ENCODE measurements at regions not wholly inside any gene's neighbourhood (a gene's known extent, or its start where the extent isn't known, plus 50 kb on each side); places are given as distances from the start of the nearest gene placed in this dataset.

DNA sequence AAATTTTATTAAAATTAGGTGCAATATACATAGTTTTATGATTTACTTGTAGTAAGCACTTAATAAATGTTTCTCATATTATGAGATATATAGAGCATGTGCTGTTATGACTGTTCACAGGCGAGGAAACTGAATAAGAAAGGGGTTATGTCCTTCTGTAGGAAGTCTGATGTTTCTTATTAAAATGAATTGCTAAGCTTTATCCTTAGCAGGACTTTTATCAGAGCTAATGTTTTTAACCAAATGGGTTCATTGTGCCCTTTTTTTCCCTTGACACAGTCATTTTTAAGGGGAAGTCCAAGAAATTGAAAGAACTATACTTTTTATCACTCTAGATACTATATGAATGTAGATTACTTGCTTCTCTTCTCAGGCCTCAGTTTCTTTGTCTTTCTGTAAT, 285.2 kb downstream of the PTPRC start:
- Histone ChIP-seq H3K9me3 (no peaks in the 10 kb centered on the region), H3K27me3 (no peaks in the 10 kb centered on the region), H3K36me3 (no peaks in the 10 kb centered on the region), H3K4me1 (no peaks in the 10 kb centered on the region), H3K27ac (no peak overlapping the region), H3K4me3 (no peak overlapping the region)
- 90% methylated on average over 1 of the region's 1 CpG for WGBS
- no peak for DNase-seq (ENCODE audit: low spot score in 2 of 2)
- TF ChIP-seq POLR2AphosphoS5 (IDR thresholded peaks at IDR 0.05) (no peak), EP300 (IDR thresholded peaks at IDR 0.05) (no peak), POLR2A (IDR thresholded peaks at IDR 0.05) (no peak)
- TF ChIP-seq, protein P1, sequence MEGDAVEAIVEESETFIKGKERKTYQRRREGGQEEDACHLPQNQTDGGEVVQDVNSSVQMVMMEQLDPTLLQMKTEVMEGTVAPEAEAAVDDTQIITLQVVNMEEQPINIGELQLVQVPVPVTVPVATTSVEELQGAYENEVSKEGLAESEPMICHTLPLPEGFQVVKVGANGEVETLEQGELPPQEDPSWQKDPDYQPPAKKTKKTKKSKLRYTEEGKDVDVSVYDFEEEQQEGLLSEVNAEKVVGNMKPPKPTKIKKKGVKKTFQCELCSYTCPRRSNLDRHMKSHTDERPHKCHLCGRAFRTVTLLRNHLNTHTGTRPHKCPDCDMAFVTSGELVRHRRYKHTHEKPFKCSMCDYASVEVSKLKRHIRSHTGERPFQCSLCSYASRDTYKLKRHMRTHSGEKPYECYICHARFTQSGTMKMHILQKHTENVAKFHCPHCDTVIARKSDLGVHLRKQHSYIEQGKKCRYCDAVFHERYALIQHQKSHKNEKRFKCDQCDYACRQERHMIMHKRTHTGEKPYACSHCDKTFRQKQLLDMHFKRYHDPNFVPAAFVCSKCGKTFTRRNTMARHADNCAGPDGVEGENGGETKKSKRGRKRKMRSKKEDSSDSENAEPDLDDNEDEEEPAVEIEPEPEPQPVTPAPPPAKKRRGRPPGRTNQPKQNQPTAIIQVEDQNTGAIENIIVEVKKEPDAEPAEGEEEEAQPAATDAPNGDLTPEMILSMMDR (IDR thresholded peaks at IDR 0.05), result no peak

DNA sequence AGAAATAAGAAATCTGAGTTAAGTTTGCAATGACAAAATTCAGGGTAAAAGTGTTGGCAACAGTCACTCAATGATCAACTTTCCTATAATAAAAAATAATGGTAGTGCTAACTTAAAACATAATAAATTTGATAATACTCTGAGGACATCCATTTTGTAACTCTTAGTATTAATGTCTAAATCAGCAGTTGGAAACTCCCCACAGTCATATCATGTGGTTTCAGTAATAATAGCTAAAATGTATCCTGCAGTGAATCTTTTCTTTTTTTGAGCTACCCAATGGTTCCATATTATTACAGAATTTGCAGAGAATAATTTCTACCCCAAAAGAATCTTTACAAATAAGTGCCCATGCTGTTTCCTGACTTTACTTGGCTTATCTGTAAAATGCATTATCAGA, 286.7 kb downstream of the PTPRC start:
- Histone ChIP-seq H3K4me1 (no peaks in the 10 kb centered on the region), H3K36me3 (no peaks in the 10 kb centered on the region), H3K27ac (no peak overlapping the region), H3K27me3 (no peaks in the 10 kb centered on the region), H3K4me3 (no peak overlapping the region), H3K9me3 (no peaks in the 10 kb centered on the region)
- no peak for DNase-seq (ENCODE audit: low spot score in 2 of 2)
- no peak for TF ChIP-seq EP300 (IDR thresholded peaks at IDR 0.05)
- no peak for TF ChIP-seq POLR2A (IDR thresholded peaks at IDR 0.05)
- TF ChIP-seq, protein P1 (IDR thresholded peaks at IDR 0.05), result no peak
- TF ChIP-seq POLR2AphosphoS5 (IDR thresholded peaks at IDR 0.05), result no peak

DNA sequence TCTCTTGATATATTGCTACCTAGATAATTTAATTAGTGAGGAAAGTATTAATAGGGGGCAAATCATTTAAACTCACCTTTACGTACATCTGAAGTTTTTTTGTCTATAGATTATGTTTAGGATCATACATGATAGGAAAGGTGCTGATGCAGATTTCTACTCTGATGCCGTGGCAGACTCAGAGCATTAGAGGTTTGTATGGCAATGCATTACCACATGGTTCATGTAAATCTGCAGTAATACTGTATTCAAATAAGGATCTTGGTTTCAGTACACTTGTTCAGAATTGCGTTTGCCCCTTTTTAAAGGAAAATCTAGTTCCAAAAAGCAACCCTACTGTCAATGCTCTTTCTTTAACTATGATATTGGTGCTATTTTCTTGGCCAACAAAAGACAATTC, 288.3 kb downstream of the PTPRC start:
- Histone ChIP-seq H3K36me3 (no peaks in the 10 kb centered on the region), H3K4me3 (no peak overlapping the region), H3K9me3 (no peaks in the 10 kb centered on the region), H3K4me1 (no peaks in the 10 kb centered on the region), H3K27me3 (no peaks in the 10 kb centered on the region), H3K27ac (no peak overlapping the region)
- no peak for TF ChIP-seq POLR2A (IDR thresholded peaks at IDR 0.05)
- no peak for TF ChIP-seq POLR2AphosphoS5 (IDR thresholded peaks at IDR 0.05)
- TF ChIP-seq, protein P1 (IDR thresholded peaks at IDR 0.05), result no peak
- TF ChIP-seq EP300 (IDR thresholded peaks at IDR 0.05), result no peak
- WGBS, result 91% methylated on average over 3 of the region's 3 CpGs
- no peak for DNase-seq (ENCODE audit: low spot score in 2 of 2)

DNA sequence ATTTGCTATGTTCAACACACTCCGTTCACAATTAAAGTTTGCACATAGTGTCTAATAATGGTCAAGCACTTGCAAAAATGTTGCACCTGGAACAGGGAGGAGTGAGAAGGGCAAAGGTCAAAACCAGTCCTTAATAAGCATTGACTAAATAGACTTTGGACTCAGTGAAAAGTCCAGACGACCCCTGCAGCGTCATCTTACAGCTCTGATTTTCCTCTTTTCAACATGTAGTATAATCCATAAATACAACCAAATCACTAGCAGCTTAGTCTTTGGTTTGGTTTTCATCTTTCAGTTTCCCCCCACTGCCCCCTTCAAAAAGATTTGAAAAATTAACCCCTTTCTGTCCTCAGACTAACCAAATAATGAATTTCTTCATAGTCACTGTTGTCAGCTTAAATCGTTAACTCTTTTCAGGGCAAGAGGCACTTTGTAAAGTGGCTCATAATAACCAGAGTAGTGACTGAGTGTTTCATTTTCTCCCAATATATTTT, 290.3 kb downstream of the PTPRC start:
- Histone ChIP-seq H3K27me3 (no peaks in the 10 kb centered on the region), H3K4me1 (no peaks in the 10 kb centered on the region), H3K36me3 (no peaks in the 10 kb centered on the region), H3K4me3 (no peak overlapping the region), H3K27ac (no peak overlapping the region), H3K9me3 (no peaks in the 10 kb centered on the region)
- TF ChIP-seq EP300 (IDR thresholded peaks at IDR 0.05), result no peak
- no peak for TF ChIP-seq POLR2A (IDR thresholded peaks at IDR 0.05)
- TF ChIP-seq, protein P1 (IDR thresholded peaks at IDR 0.05), result no peak
- TF ChIP-seq POLR2AphosphoS5 (IDR thresholded peaks at IDR 0.05), result no peak
- DNase-seq (ENCODE audit: low spot score in 2 of 2), result no peak
- 82% methylated on average over 4 of the region's 4 CpGs for WGBS

DNA sequence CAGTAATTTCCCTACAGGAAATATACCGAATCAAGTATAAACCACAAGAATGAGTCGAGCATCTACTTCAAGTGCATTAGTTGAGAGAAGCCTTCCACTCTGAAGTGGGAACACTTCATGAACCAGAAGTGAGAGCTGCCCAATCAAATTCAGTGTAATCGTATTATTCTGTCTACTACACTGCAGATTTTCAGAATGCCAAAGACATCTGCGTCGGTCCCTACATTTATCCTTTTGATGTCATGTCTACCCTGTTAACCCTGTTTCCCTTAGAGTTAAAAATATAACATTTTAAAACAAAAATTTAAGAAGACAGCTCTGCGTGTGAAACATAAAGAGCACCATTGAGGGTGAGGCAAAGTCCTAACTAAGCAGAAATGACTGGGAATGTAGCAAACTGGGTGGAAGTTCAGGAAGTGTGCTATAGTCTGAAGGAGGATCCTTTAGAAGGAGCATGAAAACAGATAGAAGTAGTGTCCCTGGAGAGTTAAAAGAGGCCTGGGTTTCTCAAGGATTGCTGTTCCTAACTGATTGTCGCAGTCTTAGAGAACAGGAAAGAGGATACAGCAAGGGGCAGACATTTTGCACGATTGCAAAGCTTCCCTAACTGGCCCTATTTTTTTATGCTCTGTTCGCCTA, 291.2 kb downstream of the PTPRC start:
- no peak for DNase-seq (ENCODE audit: low spot score in 2 of 2)

More for the DNA sequence above, 291.2 kb downstream of the PTPRC start:
- Histone ChIP-seq H3K9me3 (no peaks in the 10 kb centered on the region), H3K36me3 (no peaks in the 10 kb centered on the region), H3K4me3 (peak overlapping the region; percentile 30), H3K4me1 (peaks cover 7% of the 10 kb centered on the region), H3K27ac (peak overlapping the region; percentile 20), H3K27me3 (no peaks in the 10 kb centered on the region)
- TF ChIP-seq EP300 (IDR thresholded peaks at IDR 0.05) (no peak), POLR2AphosphoS5 (IDR thresholded peaks at IDR 0.05) (no peak), POLR2A (IDR thresholded peaks at IDR 0.05) (no peak)
- TF ChIP-seq, protein P1 (IDR thresholded peaks at IDR 0.05), result no peak
- WGBS, result 50% methylated on average over 9 of the region's 9 CpGs

All from suprapubic skin (tissue), 4 donors.